Fibroblast of mammary gland (primary cell): ENCODE measurements at regions not wholly inside any gene's neighbourhood (a gene's known extent, or its start where the extent isn't known, plus 50 kb on each side); places are given as distances from the start of the nearest gene placed in this dataset.

ENCODE experiments used
- DNase-seq: peaks from one replicate; pipeline ENCODE4 v3.0.0-alpha.2; 2010; ENCODE audit warnings: low read depth
- H3K4me3 ChIP-seq: 2 replicates; pipeline ENCODE4 v1.5.1; 2011; ENCODE audit warnings: low read depth, mild to moderate bottlenecking, low read length, moderate library complexity; ENCODE audit not compliant: control insufficient read depth
- CTCF ChIP-seq: conservative IDR thresholded peaks from 2 replicates; pipeline ENCODE4 v1.5.1; 2011; ENCODE audit warnings: low read depth, low read length, inconsistent platforms; ENCODE audit not compliant: control insufficient read depth, insufficient read depth

GRCh38 chr14:79937433-79937832 lies 273.9 kb downstream of the DIO2 start:
- TF ChIP-seq CTCF: no peak
- no peak overlapping the region for H3K4me3 ChIP-seq
- DNase-seq: no peak

GRCh38 chr14:79924551-79924950 lies 286.8 kb downstream of the DIO2 start:
- DNase-seq: no peak
- TF ChIP-seq CTCF: no peak
- no peak overlapping the region for H3K4me3 ChIP-seq

GRCh38 chr14:79920180-79920692 lies 291.1 kb downstream of the DIO2 start:
- no peak overlapping the region for H3K4me3 ChIP-seq
- no peak for TF ChIP-seq CTCF
- DNase-seq: no peak
